DOHH2 (cell line): ENCODE measurements at regions not wholly inside any gene's neighbourhood (a gene's known extent, or its start where the extent isn't known, plus 50 kb on each side); places are given as distances from the start of the nearest gene placed in this dataset.

Experiments used
- H3F3A ChIP-seq: fragments of 200-600 bp; sonication (generic), shearing (Covaris generic); 2 replicates; pipeline ENCODE4 v1.6.0; 2016; ENCODE audit warnings: antibody characterized with exemption, mild to moderate bottlenecking; ENCODE audit not compliant: control insufficient read depth, insufficient read depth
- H3K27ac ChIP-seq: fragments of 200-600 bp; sonication (generic); 2 replicates; pipeline ENCODE4 v1.5.1; 2014; ENCODE audit warnings: low read depth, mild to moderate bottlenecking, low read length, moderate library complexity
- H3K27me3 ChIP-seq: fragments of 200-600 bp; sonication (generic); 2 replicates; pipeline ENCODE4 v1.6.1; 2014; ENCODE audit warnings: mild to moderate bottlenecking, low read length, mixed read lengths; ENCODE audit not compliant: control insufficient read depth
- H3K36me3 ChIP-seq: fragments of 200-600 bp; sonication (generic); 2 replicates; pipeline ENCODE4 v1.6.1; 2014; ENCODE audit warnings: mild to moderate bottlenecking, low read length, moderate library complexity, mixed read lengths; ENCODE audit not compliant: control insufficient read depth
- H3K4me1 ChIP-seq: fragments of 200-600 bp; sonication (generic); 2 replicates; pipeline ENCODE4 v1.6.1; 2014; ENCODE audit warnings: mild to moderate bottlenecking, low read length, mixed read lengths; ENCODE audit not compliant: control insufficient read depth
- H3K4me2 ChIP-seq: fragments of 200-600 bp; sonication (generic); 2 replicates; pipeline ENCODE4 v1.6.0; 2014; ENCODE audit warnings: mild to moderate bottlenecking, low read length, moderate library complexity
- H3K4me3 ChIP-seq: fragments of 200-600 bp; sonication (generic); 2 replicates; pipeline ENCODE4 v1.5.1; 2014; ENCODE audit warnings: mild to moderate bottlenecking, low read length, mixed read lengths
- H3K79me2 ChIP-seq: fragments of 200-600 bp; sonication (generic); 2 replicates; pipeline ENCODE4 v1.6.1; 2014; ENCODE audit warnings: mild to moderate bottlenecking, low read length, mixed read lengths; ENCODE audit not compliant: control insufficient read depth
- H3K9me2 ChIP-seq: fragments of 200-600 bp; sonication (generic); replicated peaks from 2 replicates; pipeline ENCODE4 v1.6.1; 2014; ENCODE audit warnings: mild to moderate bottlenecking, low read length, mixed read lengths; ENCODE audit not compliant: control insufficient read depth
- H3K9me3 ChIP-seq: fragments of 200-600 bp; sonication (generic); 2 replicates; pipeline ENCODE4 v1.6.1; 2014; ENCODE audit warnings: antibody characterized with exemption, low read length, mixed read lengths; ENCODE audit not compliant: control insufficient read depth, insufficient read depth
- H4K20me1 ChIP-seq: fragments of 200-600 bp; sonication (generic); 2 replicates; pipeline ENCODE4 v1.6.0; 2014; ENCODE audit warnings: low read depth, mild to moderate bottlenecking, antibody characterized with exemption, low read length, moderate library complexity; ENCODE audit not compliant: control insufficient read depth, insufficient read depth
- CTCF ChIP-seq: fragments of 200-600 bp; sonication (generic); IDR thresholded peaks from one replicate; pipeline ENCODE4 v1.5.1; 2014; ENCODE audit warnings: antibody characterized with exemption, mild to moderate bottlenecking, low read depth, low read length; ENCODE audit not compliant: poor library complexity, severe bottlenecking
- EZH2phosphoT487 ChIP-seq: fragments of 200-600 bp; sonication (generic); IDR thresholded peaks from 2 replicates; pipeline ENCODE4 v1.6.1; 2017; ENCODE audit warnings: borderline replicate concordance, mild to moderate bottlenecking, antibody characterized with exemption, low read length, moderate library complexity, mixed read lengths

- Histone ChIP-seq H3K36me3 (no peaks in the 10 kb centered on the region), H3K9me2 (no peaks in the 10 kb centered on the region), H3K4me3 (no peak overlapping the region), H3K9me3 (no peaks in the 10 kb centered on the region), H3K79me2 (no peaks in the 10 kb centered on the region), H3K27ac (no peak overlapping the region), H3F3A (no peaks in the 10 kb centered on the region), H4K20me1 (no peaks in the 10 kb centered on the region), H3K27me3 (no peaks in the 10 kb centered on the region), H3K4me1 (no peaks in the 10 kb centered on the region), H3K4me2 (no peak overlapping the region)
- TF ChIP-seq CTCF (no peak), EZH2phosphoT487 (no peak)
Observed at GRCh38 chr3:59408047-59408624, 358.3 kb upstream of the CFAP20DC start.

DNA sequence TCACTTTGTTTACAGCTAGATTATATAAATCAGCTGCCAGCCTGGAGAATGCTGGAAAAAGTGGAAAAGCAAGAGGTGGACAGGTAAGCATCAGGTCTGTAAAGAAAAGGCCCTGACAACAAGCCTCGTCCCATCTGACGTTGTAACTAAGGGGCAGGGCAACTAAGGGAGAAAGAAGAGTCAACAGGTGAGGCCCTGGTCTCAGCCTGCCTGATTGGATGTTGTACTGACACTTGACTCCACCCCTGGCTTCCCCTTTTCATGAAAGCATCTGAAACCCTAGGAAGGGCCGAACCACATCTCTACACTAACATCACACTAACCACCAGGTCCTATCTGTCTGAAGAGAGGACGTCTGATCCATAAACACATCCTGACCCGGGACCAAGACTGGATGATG is 357.6 kb upstream of the CFAP20DC start:
- Histone ChIP-seq H3K4me1 (no peaks in the 10 kb centered on the region), H3K27ac (no peak overlapping the region), H3K27me3 (no peaks in the 10 kb centered on the region), H3K9me3 (no peaks in the 10 kb centered on the region), H3F3A (no peaks in the 10 kb centered on the region), H3K79me2 (no peaks in the 10 kb centered on the region), H4K20me1 (no peaks in the 10 kb centered on the region), H3K9me2 (no peaks in the 10 kb centered on the region), H3K36me3 (no peaks in the 10 kb centered on the region), H3K4me2 (no peak overlapping the region), H3K4me3 (no peak overlapping the region)
- no peak for TF ChIP-seq EZH2phosphoT487
- no peak for TF ChIP-seq CTCF

DNA sequence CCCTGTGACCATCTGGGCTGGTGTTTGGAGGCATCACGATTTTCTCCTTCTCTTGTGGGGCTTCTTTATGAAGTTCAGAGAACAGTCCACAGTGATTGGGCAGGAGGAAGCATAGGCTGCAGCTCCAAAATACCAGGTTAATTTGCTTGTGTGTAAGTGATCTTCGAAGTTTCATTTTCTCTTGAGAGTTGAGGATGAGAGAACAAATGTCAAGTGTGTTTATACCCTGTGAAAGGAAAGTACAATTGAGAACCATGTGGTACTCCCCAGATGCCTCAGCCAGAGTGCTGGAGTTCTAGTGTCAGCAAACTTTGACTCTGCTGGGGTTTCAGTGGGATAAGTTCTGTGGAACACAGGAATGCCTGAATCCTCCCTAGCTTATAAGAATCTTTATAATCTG is 357.1 kb upstream of the CFAP20DC start:
- no peaks in the 10 kb centered on the region for H4K20me1 ChIP-seq
- no peaks in the 10 kb centered on the region for H3K27me3 ChIP-seq

More for the DNA sequence above, 357.1 kb upstream of the CFAP20DC start:
- no peaks in the 10 kb centered on the region for H3K79me2 ChIP-seq
- no peaks in the 10 kb centered on the region for H3K36me3 ChIP-seq
- H3K4me3 ChIP-seq = no peak overlapping the region
- TF ChIP-seq CTCF (no peak), EZH2phosphoT487 (no peak)
- no peaks in the 10 kb centered on the region for H3K4me1 ChIP-seq
- H3K9me2 ChIP-seq = no peaks in the 10 kb centered on the region
- no peak overlapping the region for H3K27ac ChIP-seq
- H3K4me2 ChIP-seq = no peak overlapping the region
- no peaks in the 10 kb centered on the region for H3K9me3 ChIP-seq
- H3F3A ChIP-seq = no peaks in the 10 kb centered on the region
